HUDEP-2 (cell line): ENCODE measurements at regions not wholly inside any gene's neighbourhood (a gene's known extent, or its start where the extent isn't known, plus 50 kb on each side); places are given as distances from the start of the nearest gene placed in this dataset.

Experiments used
- DNase-seq, 76 experiments: peaks; one replicate each; lab custom pipeline; 2025; ENCODE audit not compliant: unreplicated experiment in 76 of 76; lab: John Stamatoyannopoulos, UW

- no peak for DNase-seq
These were observed 600.9 kb downstream of the SI start for GRCh38 chr3:164477403-164477802.

GRCh38 chr3:164476631-164477030 is 601.7 kb downstream of the SI start:
- DNase-seq: no peak

GRCh38 chr3:164470471-164470870 is 607.8 kb downstream of the SI start:
- DNase-seq: no peak

GRCh38 chr3:164468055-164468454 is 610.2 kb downstream of the SI start:
- DNase-seq: no peak

GRCh38 chr3:164467007-164467406 is 611.3 kb downstream of the SI start:
- no peak for DNase-seq

GRCh38 chr3:164465172-164465571 is 613.1 kb downstream of the SI start:
- DNase-seq: no peak

GRCh38 chr3:164460851-164461250 is 617.4 kb downstream of the SI start:
- peak in 10 of 76 experiments; percentile 2 to 39 (median 14) for DNase-seq

- peak in 33 of 76 experiments; percentile 7 to 80 (median 35) for DNase-seq
These were observed 618.7 kb downstream of the SI start for GRCh38 chr3:164459521-164460151.

GRCh38 chr3:164458986-164459385 is 619.3 kb downstream of the SI start:
- no peak for DNase-seq

- DNase-seq: no peak
These were observed 624.6 kb downstream of the SI start for GRCh38 chr3:164453714-164454113.

GRCh38 chr3:164452707-164453106 is 625.6 kb downstream of the SI start:
- DNase-seq: no peak

- DNase-seq: no peak
These were observed 627.0 kb downstream of the SI start for GRCh38 chr3:164451072-164451910.

- no peak for DNase-seq
These were observed 627.9 kb downstream of the SI start for GRCh38 chr3:164450276-164450905.

GRCh38 chr3:164419220-164419619 is 659.1 kb downstream of the SI start:
- DNase-seq: no peak

- no peak for DNase-seq
These were observed 659.9 kb downstream of the SI start for GRCh38 chr3:164418414-164418813.

- DNase-seq: no peak
These were observed 660.3 kb downstream of the SI start for GRCh38 chr3:164417955-164418354.

- DNase-seq: no peak
These were observed 661.6 kb downstream of the SI start for GRCh38 chr3:164416491-164417222.

GRCh38 chr3:164408326-164408725 is 670.0 kb downstream of the SI start:
- no peak for DNase-seq

- no peak for DNase-seq
These were observed 671.2 kb downstream of the SI start for GRCh38 chr3:164407111-164407510.

- DNase-seq: no peak
These were observed 672.0 kb downstream of the SI start for GRCh38 chr3:164406281-164406680.

- DNase-seq: no peak
These were observed 676.4 kb downstream of the SI start for GRCh38 chr3:164401923-164402322.
